ENCODE measurements at regions not wholly inside any gene's neighbourhood (a gene's known extent, or its start where the extent isn't known, plus 50 kb on each side); places are given as distances from the start of the nearest gene placed in this dataset.
"Not testable (repeated sequence)": the region's sequence is repeated elsewhere in the genome, so short reads cannot be mapped to it uniquely, and the experiment has no call there.

GRCh38 chr6:168799067-168799466 is 358.1 kb downstream of the SMOC2 start:
- H3K4me2 ChIP-seq (ENCODE audit: insufficient read depth, low read length, poor library complexity, severe bottlenecking), result no peak overlapping the region
- no peak overlapping the region for H4K8ac ChIP-seq (ENCODE audit: low read depth, low read length)
- no peaks in the 10 kb centered on the region for H3K36me3 ChIP-seq (replicated peaks in 1 of 2; ENCODE audit: control insufficient read depth in 2 of 2, insufficient read depth in 2 of 2, low read length in 2 of 2)
- H3K4ac ChIP-seq (ENCODE audit: low read length), result no peak overlapping the region
- H3K18ac ChIP-seq (ENCODE audit: low read length), result no peak overlapping the region
- no peak overlapping the region for H2BK12ac ChIP-seq (ENCODE audit: low read length)
- H4K91ac ChIP-seq (ENCODE audit: low read depth, low read length, poor library complexity), result no peak overlapping the region
- no peak overlapping the region for H3K27ac ChIP-seq (replicated peaks; ENCODE audit: low read length)
- peaks cover 0 to 4% of the 10 kb centered on the region in 2 donors for H3K9me3 ChIP-seq (replicated peaks in 1 of 2; ENCODE audit: control insufficient read depth in 2 of 2, insufficient read depth in 1 of 2, low read depth in 1 of 2, low read length in 2 of 2)
- no CpG with 5 or more reads among the region's 5 CpGs for WGBS, 2 donors (ENCODE audit: extremely low coverage in 2 of 2, insufficient read length in 2 of 2, insufficient replicate concordance in 1 of 2)
- H2AK5ac ChIP-seq (ENCODE audit: low read depth, low read length), result no peak overlapping the region
- H3K23ac ChIP-seq (ENCODE audit: low read depth, low read length, poor library complexity), result no peak overlapping the region
- no peak overlapping the region for H2BK5ac ChIP-seq (ENCODE audit: low read length)
- H3K4me1 ChIP-seq (ENCODE audit: control insufficient read depth in 2 of 2, insufficient read depth in 1 of 2, low read depth in 1 of 2, low read length in 2 of 2), result peaks cover 0 to 7% of the 10 kb centered on the region in 2 donors
- no peak overlapping the region for H3K4me3 ChIP-seq (ENCODE audit: low read length in 2 of 2)
- no peak overlapping the region for H3K9ac ChIP-seq (ENCODE audit: low read depth, low read length, poor library complexity)
- no peak overlapping the region for H2BK15ac ChIP-seq (ENCODE audit: low read length)
- no peaks in the 10 kb centered on the region for H3K27me3 ChIP-seq (ENCODE audit: control insufficient read depth in 3 of 3, insufficient read depth in 3 of 3, low read depth in 1 of 3, low read length in 3 of 3)
- H3K79me1 ChIP-seq (ENCODE audit: low read depth, low read length), result no peaks in the 10 kb centered on the region
- H2BK120ac ChIP-seq (ENCODE audit: low read depth, low read length), result no peak overlapping the region
- H2AFZ ChIP-seq (ENCODE audit: low read length), result no peak overlapping the region
- no peak for DNase-seq (ENCODE audit: low spot score)
- no peak overlapping the region for H3K14ac ChIP-seq (ENCODE audit: low read length)

GRCh38 chr6:168796106-168796505 is 355.1 kb downstream of the SMOC2 start:
- peaks cover 0 to 4% of the 10 kb centered on the region in 2 donors for H3K9me3 ChIP-seq (replicated peaks in 1 of 2; ENCODE audit: control insufficient read depth in 2 of 2, insufficient read depth in 1 of 2, low read depth in 1 of 2, low read length in 2 of 2)
- H2BK120ac ChIP-seq (ENCODE audit: low read depth, low read length), result no peak overlapping the region

GRCh38 chr6:168795611-168796010 is 354.6 kb downstream of the SMOC2 start:
- H3K27me3 ChIP-seq (ENCODE audit: control insufficient read depth in 3 of 3, insufficient read depth in 3 of 3, low read depth in 1 of 3, low read length in 3 of 3); DNase-seq (ENCODE audit: low spot score); H3K9me3 ChIP-seq (replicated peaks in 1 of 2; ENCODE audit: control insufficient read depth in 2 of 2, insufficient read depth in 1 of 2, low read depth in 1 of 2, low read length in 2 of 2); H3K9ac ChIP-seq (ENCODE audit: low read depth, low read length, poor library complexity); H4K8ac ChIP-seq (ENCODE audit: low read depth, low read length); H3K36me3 ChIP-seq (replicated peaks in 1 of 2; ENCODE audit: control insufficient read depth in 2 of 2, insufficient read depth in 2 of 2, low read length in 2 of 2); H3K4ac ChIP-seq (ENCODE audit: low read length); H3K18ac ChIP-seq (ENCODE audit: low read length); H2BK15ac ChIP-seq (ENCODE audit: low read length); H3K23ac ChIP-seq (ENCODE audit: low read depth, low read length, poor library complexity); H4K91ac ChIP-seq (ENCODE audit: low read depth, low read length, poor library complexity); H2BK5ac ChIP-seq (ENCODE audit: low read length); H3K4me3 ChIP-seq (ENCODE audit: low read length in 2 of 2); H2BK120ac ChIP-seq (ENCODE audit: low read depth, low read length); H3K4me2 ChIP-seq (ENCODE audit: insufficient read depth, low read length, poor library complexity, severe bottlenecking); H3K4me1 ChIP-seq (ENCODE audit: control insufficient read depth in 2 of 2, insufficient read depth in 1 of 2, low read depth in 1 of 2, low read length in 2 of 2); H2AK5ac ChIP-seq (ENCODE audit: low read depth, low read length); H3K79me1 ChIP-seq (ENCODE audit: low read depth, low read length); H3K27ac ChIP-seq (replicated peaks; ENCODE audit: low read length); H2AFZ ChIP-seq (ENCODE audit: low read length); H2BK12ac ChIP-seq (ENCODE audit: low read length); H3K14ac ChIP-seq (ENCODE audit: low read length): not testable (repeated sequence)
- no CpG with 5 or more reads among the region's 12 CpGs for WGBS, 2 donors (ENCODE audit: extremely low coverage in 2 of 2, insufficient read length in 2 of 2, insufficient replicate concordance in 1 of 2)

More at GRCh38 chr6:168796106-168796505, 355.1 kb downstream of the SMOC2 start:
- Histone ChIP-seq H4K8ac (ENCODE audit: low read depth, low read length) (no peak overlapping the region), H2AK5ac (ENCODE audit: low read depth, low read length) (no peak overlapping the region), H3K4me3 (ENCODE audit: low read length in 2 of 2) (no peak overlapping the region), H3K4ac (ENCODE audit: low read length) (no peak overlapping the region), H3K18ac (ENCODE audit: low read length) (no peak overlapping the region), H2AFZ (ENCODE audit: low read length) (no peak overlapping the region), H2BK5ac (ENCODE audit: low read length) (no peak overlapping the region), H3K14ac (ENCODE audit: low read length) (no peak overlapping the region), H3K23ac (ENCODE audit: low read depth, low read length, poor library complexity) (no peak overlapping the region), H3K4me2 (ENCODE audit: insufficient read depth, low read length, poor library complexity, severe bottlenecking) (no peak overlapping the region), H3K27me3 (ENCODE audit: control insufficient read depth in 3 of 3, insufficient read depth in 3 of 3, low read depth in 1 of 3, low read length in 3 of 3) (no peaks in the 10 kb centered on the region), H2BK12ac (ENCODE audit: low read length) (no peak overlapping the region), H3K79me1 (ENCODE audit: low read depth, low read length) (no peaks in the 10 kb centered on the region), H3K36me3 (replicated peaks in 1 of 2; ENCODE audit: control insufficient read depth in 2 of 2, insufficient read depth in 2 of 2, low read length in 2 of 2) (no peaks in the 10 kb centered on the region), H2BK15ac (ENCODE audit: low read length) (no peak overlapping the region), H3K9ac (ENCODE audit: low read depth, low read length, poor library complexity) (no peak overlapping the region), H3K27ac (replicated peaks; ENCODE audit: low read length) (no peak overlapping the region), H3K4me1 (ENCODE audit: control insufficient read depth in 2 of 2, insufficient read depth in 1 of 2, low read depth in 1 of 2, low read length in 2 of 2) (no peaks in the 10 kb centered on the region), H4K91ac (ENCODE audit: low read depth, low read length, poor library complexity) (no peak overlapping the region)
- WGBS, 2 donors (ENCODE audit: extremely low coverage in 2 of 2, insufficient read length in 2 of 2, insufficient replicate concordance in 1 of 2), result no CpG with 5 or more reads among the region's 8 CpGs
- DNase-seq (ENCODE audit: low spot score), result no peak

GRCh38 chr6:168794491-168794890 is 353.5 kb downstream of the SMOC2 start:
- no peak overlapping the region for H4K8ac ChIP-seq (ENCODE audit: low read depth, low read length)
- H2AFZ ChIP-seq (ENCODE audit: low read length), result no peak overlapping the region
- no peaks in the 10 kb centered on the region for H3K36me3 ChIP-seq (replicated peaks in 1 of 2; ENCODE audit: control insufficient read depth in 2 of 2, insufficient read depth in 2 of 2, low read length in 2 of 2)
- no peak overlapping the region for H3K4ac ChIP-seq (ENCODE audit: low read length)
- no peak overlapping the region for H3K4me2 ChIP-seq (ENCODE audit: insufficient read depth, low read length, poor library complexity, severe bottlenecking)
- no peak overlapping the region for H2BK120ac ChIP-seq (ENCODE audit: low read depth, low read length)
- no peak overlapping the region for H3K27ac ChIP-seq (replicated peaks; ENCODE audit: low read length)
- no peak overlapping the region for H3K9ac ChIP-seq (ENCODE audit: low read depth, low read length, poor library complexity)
- peaks cover 0 to 4% of the 10 kb centered on the region in 2 donors for H3K9me3 ChIP-seq (replicated peaks in 1 of 2; ENCODE audit: control insufficient read depth in 2 of 2, insufficient read depth in 1 of 2, low read depth in 1 of 2, low read length in 2 of 2)
- no peaks in the 10 kb centered on the region for H3K79me1 ChIP-seq (ENCODE audit: low read depth, low read length)
- H2AK5ac ChIP-seq (ENCODE audit: low read depth, low read length), result no peak overlapping the region
- H3K4me1 ChIP-seq (ENCODE audit: control insufficient read depth in 2 of 2, insufficient read depth in 1 of 2, low read depth in 1 of 2, low read length in 2 of 2), result no peaks in the 10 kb centered on the region
- H3K4me3 ChIP-seq (ENCODE audit: low read length in 2 of 2), result no peak overlapping the region
- H3K18ac ChIP-seq (ENCODE audit: low read length), result no peak overlapping the region
- DNase-seq (ENCODE audit: low spot score), result no peak
- H3K27me3 ChIP-seq (ENCODE audit: control insufficient read depth in 3 of 3, insufficient read depth in 3 of 3, low read depth in 1 of 3, low read length in 3 of 3), result no peaks in the 10 kb centered on the region
- no peak overlapping the region for H4K91ac ChIP-seq (ENCODE audit: low read depth, low read length, poor library complexity)
- H2BK5ac ChIP-seq (ENCODE audit: low read length), result no peak overlapping the region
- H2BK15ac ChIP-seq (ENCODE audit: low read length), result no peak overlapping the region
- H3K23ac ChIP-seq (ENCODE audit: low read depth, low read length, poor library complexity), result no peak overlapping the region
- no peak overlapping the region for H3K14ac ChIP-seq (ENCODE audit: low read length)
- H2BK12ac ChIP-seq (ENCODE audit: low read length), result no peak overlapping the region
- WGBS, 2 donors (ENCODE audit: extremely low coverage in 2 of 2, insufficient read length in 2 of 2, insufficient replicate concordance in 1 of 2), result no CpG with 5 or more reads among the region's 12 CpGs

Data from neuronal stem cell (in vitro differentiated cells).